ENCODE measurements at regions not wholly inside any gene's neighbourhood (a gene's known extent, or its start where the extent isn't known, plus 50 kb on each side); places are given as distances from the start of the nearest gene placed in this dataset.

DNA sequence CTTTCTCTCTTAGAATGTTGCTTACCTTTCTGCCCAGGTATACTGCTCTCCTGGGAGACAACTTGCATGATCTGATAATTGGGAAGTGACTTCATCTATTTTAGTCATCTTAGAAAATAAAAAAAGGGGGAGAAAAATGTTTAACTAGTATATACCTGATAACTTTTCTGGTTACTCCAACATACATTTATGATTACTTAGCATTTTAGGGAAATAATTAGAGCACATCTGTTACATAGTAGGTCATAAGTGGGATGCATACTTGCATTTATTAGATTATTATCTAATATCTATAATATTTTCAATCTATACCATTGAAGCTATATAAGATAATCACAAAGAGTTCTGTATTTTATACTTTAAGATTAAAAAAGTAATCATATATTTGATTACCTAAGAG, 193.9 kb upstream of the EYS start (continued):
- no peak for TF ChIP-seq EP300 (IDR thresholded peaks at IDR 0.05; ENCODE audit: borderline replicate concordance in 1 of 2, low read depth in 2 of 2, low read length in 2 of 2)

All from H1 (cell line).